CD4-positive, alpha-beta T cell treated with Interleukin-17A for 4 hours (primary cell): ENCODE measurements at regions not wholly inside any gene's neighbourhood (a gene's known extent, or its start where the extent isn't known, plus 50 kb on each side); places are given as distances from the start of the nearest gene placed in this dataset.

ENCODE experiments used
- DNase-seq: peaks from one replicate; pipeline ENCODE4 v3.0.0-alpha.2; 2020; ENCODE audit warnings: mixed read lengths

DNA sequence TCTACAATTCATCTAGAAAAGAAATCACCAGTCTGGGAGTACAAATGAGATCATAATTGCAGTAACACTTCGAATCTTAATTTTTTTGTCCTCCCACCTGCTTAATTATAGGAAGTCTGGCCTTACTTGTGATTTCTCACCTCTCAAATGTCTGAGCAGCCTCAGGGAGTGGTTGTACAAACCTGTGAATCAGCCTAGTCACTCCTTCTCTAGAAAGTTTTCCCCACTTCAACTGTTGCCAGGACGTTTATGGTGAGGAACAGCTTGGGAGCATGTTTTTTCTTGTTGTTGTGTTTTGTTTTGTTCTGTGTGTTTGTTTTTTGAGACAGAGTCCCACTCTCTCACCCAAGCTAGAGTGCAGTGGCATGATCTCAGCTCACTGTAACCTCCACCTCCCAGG is 50.3 kb upstream of the CLDN10 start:
- DNase-seq = no peak
